ENCODE measurements at regions not wholly inside any gene's neighbourhood (a gene's known extent, or its start where the extent isn't known, plus 50 kb on each side); places are given as distances from the start of the nearest gene placed in this dataset.
A peak's percentile ranks its signal among the peaks of the same experiment; 100 is the strongest.

- ATAC-seq (no peak), DNase-seq (no peak)
- H3K9me3 ChIP-seq (ENCODE audit: low read length) = no peaks in the 10 kb centered on the region
- H3K79me2 ChIP-seq (ENCODE audit: low read length) = no peaks in the 10 kb centered on the region
- TF ChIP-seq EZH2 (IDR thresholded peaks at IDR 0.05; ENCODE audit: low read length, unreplicated experiment) (no peak), CTCF (conservative IDR thresholded peaks at IDR 0.05; ENCODE audit: low read depth, low read length) (no peak), EZH2phosphoT487 (IDR thresholded peaks at IDR 0.05; ENCODE audit: borderline replicate concordance, low read length) (no peak)
- peaks cover 61% of the 10 kb centered on the region for H3K27me3 ChIP-seq (ENCODE audit: low read length)
- no peak overlapping the region for H2AFZ ChIP-seq (ENCODE audit: low read length)
- H3K9me2 ChIP-seq (replicated peaks; ENCODE audit: low read length) = no peaks in the 10 kb centered on the region
- H3F3A ChIP-seq (ENCODE audit: low read length, unreplicated experiment) = no peaks in the 10 kb centered on the region
- no peaks in the 10 kb centered on the region for H3K36me3 ChIP-seq (ENCODE audit: low read depth, low read length)
- H4K20me1 ChIP-seq (ENCODE audit: low read length) = no peaks in the 10 kb centered on the region
- ChIA-PET POLR2A (ENCODE audit: unreplicated experiment) (no interaction called here), CTCF (no interaction called here)
- no peaks in the 10 kb centered on the region for H3K4me1 ChIP-seq (ENCODE audit: insufficient read depth, low read length)
- no peak overlapping the region for H3K9ac ChIP-seq (ENCODE audit: low read length)
- no peak overlapping the region for H3K27ac ChIP-seq (ENCODE audit: low read length)
- no peak overlapping the region for H3K4me3 ChIP-seq (ENCODE audit: low read length)
- BruUV-seq (replicated peaks) = no TSS peak
- intact Hi-C loops (cut with micrococcal nuclease) = no loop called here
- H3K4me2 ChIP-seq (ENCODE audit: low read length) = no peak overlapping the region
Observed at GRCh38 chr17:79463421-79464317, 147.2 kb downstream of the RBFOX3 start.

GRCh38 chr17:79461041-79461440 is 149.8 kb downstream of the RBFOX3 start:
- H3K9me3 ChIP-seq (ENCODE audit: low read length) = no peaks in the 10 kb centered on the region
- no TSS peak for BruUV-seq (replicated peaks)
- H3F3A ChIP-seq (ENCODE audit: low read length, unreplicated experiment) = no peaks in the 10 kb centered on the region
- no peak overlapping the region for H2AFZ ChIP-seq (ENCODE audit: low read length)
- no peak overlapping the region for H3K4me2 ChIP-seq (ENCODE audit: low read length)
- no peaks in the 10 kb centered on the region for H4K20me1 ChIP-seq (ENCODE audit: low read length)
- ATAC-seq (no peak), DNase-seq (peak; percentile 32)
- no peaks in the 10 kb centered on the region for H3K9me2 ChIP-seq (replicated peaks; ENCODE audit: low read length)
- H3K36me3 ChIP-seq (ENCODE audit: low read depth, low read length) = no peaks in the 10 kb centered on the region
- intact Hi-C loops (cut with micrococcal nuclease) = no loop called here
- H3K27ac ChIP-seq (ENCODE audit: low read length) = no peak overlapping the region
- H3K79me2 ChIP-seq (ENCODE audit: low read length) = no peaks in the 10 kb centered on the region
- H3K9ac ChIP-seq (ENCODE audit: low read length) = no peak overlapping the region
- no peak overlapping the region for H3K4me3 ChIP-seq (ENCODE audit: low read length)
- H3K27me3 ChIP-seq (ENCODE audit: low read length) = peaks cover 45% of the 10 kb centered on the region
- ChIA-PET CTCF (no interaction called here), POLR2A (ENCODE audit: unreplicated experiment) (no interaction called here)
- H3K4me1 ChIP-seq (ENCODE audit: insufficient read depth, low read length) = no peaks in the 10 kb centered on the region
- no peak for TF ChIP-seq EZH2phosphoT487 (IDR thresholded peaks at IDR 0.05; ENCODE audit: borderline replicate concordance, low read length)
- TF ChIP-seq CTCF (conservative IDR thresholded peaks at IDR 0.05; ENCODE audit: low read depth, low read length) = no peak
- TF ChIP-seq EZH2 (IDR thresholded peaks at IDR 0.05; ENCODE audit: low read length, unreplicated experiment) = no peak

GRCh38 chr17:79459846-79460245 is 151.0 kb downstream of the RBFOX3 start:
- H4K20me1 ChIP-seq (ENCODE audit: low read length) = no peaks in the 10 kb centered on the region
- H3K4me1 ChIP-seq (ENCODE audit: insufficient read depth, low read length) = no peaks in the 10 kb centered on the region
- H3F3A ChIP-seq (ENCODE audit: low read length, unreplicated experiment) = no peaks in the 10 kb centered on the region
- H3K36me3 ChIP-seq (ENCODE audit: low read depth, low read length) = no peaks in the 10 kb centered on the region
- H3K4me3 ChIP-seq (ENCODE audit: low read length) = no peak overlapping the region
- TF ChIP-seq CTCF (conservative IDR thresholded peaks at IDR 0.05; ENCODE audit: low read depth, low read length) (no peak), EZH2 (IDR thresholded peaks at IDR 0.05; ENCODE audit: low read length, unreplicated experiment) (no peak), EZH2phosphoT487 (IDR thresholded peaks at IDR 0.05; ENCODE audit: borderline replicate concordance, low read length) (no peak)
- no peaks in the 10 kb centered on the region for H3K79me2 ChIP-seq (ENCODE audit: low read length)
- H3K9me3 ChIP-seq (ENCODE audit: low read length) = no peaks in the 10 kb centered on the region
- no peak overlapping the region for H3K27ac ChIP-seq (ENCODE audit: low read length)
- BruUV-seq (replicated peaks) = no TSS peak
- H2AFZ ChIP-seq (ENCODE audit: low read length) = no peak overlapping the region
- H3K4me2 ChIP-seq (ENCODE audit: low read length) = no peak overlapping the region
- CTCF ChIA-PET = no interaction called here
- ATAC-seq (no peak), DNase-seq (no peak)
- peaks cover 40% of the 10 kb centered on the region for H3K27me3 ChIP-seq (ENCODE audit: low read length)
- no peaks in the 10 kb centered on the region for H3K9me2 ChIP-seq (replicated peaks; ENCODE audit: low read length)
- intact Hi-C loops (cut with micrococcal nuclease) = no loop called here
- POLR2A ChIA-PET (ENCODE audit: unreplicated experiment) = no interaction called here
- no peak overlapping the region for H3K9ac ChIP-seq (ENCODE audit: low read length)
